Neural cell (in vitro differentiated cells): ENCODE measurements at regions not wholly inside any gene's neighbourhood (a gene's known extent, or its start where the extent isn't known, plus 50 kb on each side); places are given as distances from the start of the nearest gene placed in this dataset.

Experiments used
- SMC3 ChIP-seq: fragments of 450-650 bp; conservative IDR thresholded peaks from 2 replicates; pipeline ENCODE4 v1.6.1; 2014; ENCODE audit warnings: antibody characterized with exemption, mild to moderate bottlenecking, moderate library complexity; ENCODE audit not compliant: poor library complexity
- TF ChIP-seq, protein P1 (sequence below): fragments of 450-650 bp; IDR thresholded peaks from 2 replicates; pipeline ENCODE4 v1.5.1; 2014; ENCODE audit warnings: antibody characterized with exemption, mild to moderate bottlenecking, moderate library complexity; ENCODE audit not compliant: poor library complexity, severe bottlenecking

DNA sequence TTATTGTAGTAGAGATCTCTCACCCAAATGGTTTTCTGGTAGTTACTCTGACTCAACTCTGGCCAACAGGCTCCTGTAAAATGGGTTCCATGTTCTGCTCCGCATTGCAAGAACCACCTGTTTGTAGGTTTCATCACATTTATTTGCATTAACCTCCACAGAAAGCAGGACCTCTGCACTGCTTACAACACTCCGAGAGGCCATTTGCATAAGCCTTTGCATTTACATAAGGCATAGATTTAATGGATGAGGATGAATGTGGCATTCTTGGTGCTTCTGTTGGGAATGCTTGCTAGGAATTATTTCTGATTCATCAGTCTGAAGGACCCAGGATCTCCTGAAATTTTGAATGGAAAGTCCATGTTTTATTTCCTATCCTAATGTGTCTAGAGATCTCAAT lies 320.1 kb downstream of the ZNF621 start:
- TF ChIP-seq, protein P1, sequence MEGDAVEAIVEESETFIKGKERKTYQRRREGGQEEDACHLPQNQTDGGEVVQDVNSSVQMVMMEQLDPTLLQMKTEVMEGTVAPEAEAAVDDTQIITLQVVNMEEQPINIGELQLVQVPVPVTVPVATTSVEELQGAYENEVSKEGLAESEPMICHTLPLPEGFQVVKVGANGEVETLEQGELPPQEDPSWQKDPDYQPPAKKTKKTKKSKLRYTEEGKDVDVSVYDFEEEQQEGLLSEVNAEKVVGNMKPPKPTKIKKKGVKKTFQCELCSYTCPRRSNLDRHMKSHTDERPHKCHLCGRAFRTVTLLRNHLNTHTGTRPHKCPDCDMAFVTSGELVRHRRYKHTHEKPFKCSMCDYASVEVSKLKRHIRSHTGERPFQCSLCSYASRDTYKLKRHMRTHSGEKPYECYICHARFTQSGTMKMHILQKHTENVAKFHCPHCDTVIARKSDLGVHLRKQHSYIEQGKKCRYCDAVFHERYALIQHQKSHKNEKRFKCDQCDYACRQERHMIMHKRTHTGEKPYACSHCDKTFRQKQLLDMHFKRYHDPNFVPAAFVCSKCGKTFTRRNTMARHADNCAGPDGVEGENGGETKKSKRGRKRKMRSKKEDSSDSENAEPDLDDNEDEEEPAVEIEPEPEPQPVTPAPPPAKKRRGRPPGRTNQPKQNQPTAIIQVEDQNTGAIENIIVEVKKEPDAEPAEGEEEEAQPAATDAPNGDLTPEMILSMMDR, result no peak
- TF ChIP-seq SMC3, result no peak
